ENCODE measurements at regions not wholly inside any gene's neighbourhood (a gene's known extent, or its start where the extent isn't known, plus 50 kb on each side); places are given as distances from the start of the nearest gene placed in this dataset.

GRCh38 chr2:38181806-38182491 lies 106.0 kb upstream of the CYP1B1 start:
- Histone ChIP-seq H3K4me3 (replicated peaks in 1 of 3) (no peak overlapping the region), H3K36me3 (no peaks in the 10 kb centered on the region), H3K4me1 (peaks cover 11 to 21% of the 10 kb centered on the region in 2 donors), H3K9me3 (no peaks in the 10 kb centered on the region), H3K27me3 (no peaks in the 10 kb centered on the region), H3K27ac (no peak overlapping the region)
- intact Hi-C loops (cut with DNase I), result no loop called here
- no peak for TF ChIP-seq CTCF (IDR thresholded peaks at IDR 0.05)
- no peak for TF ChIP-seq POLR2A (IDR thresholded peaks at IDR 0.05)
- 80 to 85% methylated on average over 5 of the region's 5 CpGs for WGBS, 2 donors
- DNase-seq, result no peak

- H3K4me1 ChIP-seq, result peaks cover 11 to 21% of the 10 kb centered on the region in 2 donors
- TF ChIP-seq POLR2A (IDR thresholded peaks at IDR 0.05), result no peak
- TF ChIP-seq CTCF (IDR thresholded peaks at IDR 0.05), result no peak
- no peak overlapping the region for H3K27ac ChIP-seq
- DNase-seq, result no peak
- H3K4me3 ChIP-seq (replicated peaks in 1 of 3), result no peak overlapping the region
- H3K9me3 ChIP-seq, result no peaks in the 10 kb centered on the region
- no peaks in the 10 kb centered on the region for H3K36me3 ChIP-seq
- 97% methylated on average over 3 of the region's 3 CpGs for WGBS, 2 donors
- H3K27me3 ChIP-seq, result no peaks in the 10 kb centered on the region
- intact Hi-C loops (cut with DNase I), result no loop called here
These were observed 104.8 kb upstream of the CYP1B1 start for GRCh38 chr2:38180754-38181153.

DNA sequence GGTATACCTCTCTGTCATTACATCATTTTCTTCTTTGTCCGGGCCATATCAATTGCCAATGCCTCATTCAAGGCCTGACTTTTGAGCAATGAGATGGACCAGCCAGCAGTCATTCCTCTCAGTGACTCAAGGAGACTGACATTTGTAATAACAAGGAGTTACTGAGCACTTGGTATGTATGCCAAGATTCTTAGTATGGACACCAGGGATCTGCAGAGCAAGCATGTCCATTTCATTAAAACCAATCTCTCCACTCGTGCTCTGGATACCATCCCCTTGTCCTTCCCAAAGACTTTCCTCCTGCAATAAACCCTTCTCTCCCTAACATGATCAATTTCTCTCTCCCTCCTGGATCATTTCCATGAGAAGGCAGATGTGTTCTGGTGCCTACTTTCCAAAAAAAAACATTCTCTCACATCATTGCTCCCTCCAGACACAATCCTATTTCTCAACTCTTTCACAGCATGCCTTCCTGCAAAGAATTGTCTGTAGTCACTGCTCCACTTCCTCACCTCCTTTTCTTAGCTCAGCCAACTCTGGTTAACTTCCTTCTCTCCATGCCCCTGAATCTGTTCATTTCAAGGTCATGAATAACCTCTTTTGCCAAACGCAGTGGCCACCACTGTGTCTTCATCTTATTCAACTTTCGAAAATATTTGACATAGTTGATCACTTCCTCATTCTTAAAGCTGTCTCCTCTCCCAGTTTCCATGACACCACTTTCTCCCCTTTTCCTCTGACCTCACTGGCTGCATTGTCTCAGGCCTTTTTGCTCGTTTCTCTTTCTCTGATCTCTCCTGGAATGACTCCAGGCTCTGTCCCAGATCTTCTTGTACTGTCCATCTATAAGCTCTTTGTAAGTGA lies 102.8 kb upstream of the CYP1B1 start:
- Histone ChIP-seq H3K27me3 (no peaks in the 10 kb centered on the region), H3K4me1 (peaks cover 22 to 33% of the 10 kb centered on the region in 2 donors), H3K36me3 (no peaks in the 10 kb centered on the region), H3K4me3 (replicated peaks in 1 of 3) (no peak overlapping the region), H3K27ac (peak overlapping the region; percentile 14 to 58 (median 54)), H3K9me3 (no peaks in the 10 kb centered on the region)
- no peak for DNase-seq
- intact Hi-C loops (cut with DNase I), result no loop called here
- WGBS, 2 donors, result 55 to 64% methylated on average over 5 of the region's 5 CpGs
- no peak for TF ChIP-seq POLR2A (IDR thresholded peaks at IDR 0.05)
- no peak for TF ChIP-seq CTCF (IDR thresholded peaks at IDR 0.05)

DNA sequence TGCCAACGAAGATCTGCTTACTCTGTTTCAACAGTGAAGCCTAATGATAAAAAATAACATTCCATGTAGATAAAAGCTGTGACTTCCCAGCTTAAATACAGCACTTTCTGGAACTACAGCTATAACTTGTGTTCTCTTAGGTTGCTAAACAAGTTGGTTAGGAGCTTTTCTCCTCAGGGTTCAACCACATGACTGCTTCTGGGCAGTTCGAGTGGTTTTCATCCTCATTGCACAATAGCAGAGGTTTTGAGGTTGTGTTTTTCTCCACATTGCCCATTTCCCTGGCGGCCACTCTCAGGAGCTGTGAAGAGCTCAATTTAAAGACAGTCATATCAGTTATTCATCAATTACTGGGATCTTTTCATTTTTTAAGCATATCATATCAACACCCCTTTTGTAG lies 102.2 kb upstream of the CYP1B1 start:
- WGBS, 2 donors, result 20 to 32% methylated on average over 3 of the region's 3 CpGs
- Histone ChIP-seq H3K36me3 (no peaks in the 10 kb centered on the region), H3K27ac (peak overlapping the region; percentile 14 to 58 (median 54)), H3K9me3 (no peaks in the 10 kb centered on the region), H3K27me3 (no peaks in the 10 kb centered on the region), H3K4me3 (replicated peaks in 1 of 3) (no peak overlapping the region), H3K4me1 (peaks cover 22 to 34% of the 10 kb centered on the region in 2 donors)
- intact Hi-C loops (cut with DNase I), result no loop called here
- TF ChIP-seq CTCF (IDR thresholded peaks at IDR 0.05), result peak in 1 of 6 experiments; percentile 30
- no peak for TF ChIP-seq POLR2A (IDR thresholded peaks at IDR 0.05)
- DNase-seq, result peak; percentile 49 to 53

GRCh38 chr2:38176619-38177021 lies 100.7 kb upstream of the CYP1B1 start:
- H3K27me3 ChIP-seq, result no peaks in the 10 kb centered on the region
- peak overlapping the region in 1 of 3 donors; percentile 54 for H3K27ac ChIP-seq
- no peaks in the 10 kb centered on the region for H3K9me3 ChIP-seq
- peaks cover 22 to 34% of the 10 kb centered on the region in 2 donors for H3K4me1 ChIP-seq
- TF ChIP-seq POLR2A (IDR thresholded peaks at IDR 0.05) (no peak), CTCF (IDR thresholded peaks at IDR 0.05) (no peak)
- WGBS, 2 donors, result 97 to 100% methylated on average over 2 of the region's 2 CpGs
- no peak for DNase-seq
- H3K4me3 ChIP-seq (replicated peaks in 1 of 3), result no peak overlapping the region
- intact Hi-C loops (cut with DNase I), result no loop called here
- H3K36me3 ChIP-seq, result no peaks in the 10 kb centered on the region

Measured in thyroid gland (tissue), 4 donors.